Transverse colon (tissue), 3 donors: ENCODE measurements at regions not wholly inside any gene's neighbourhood (a gene's known extent, or its start where the extent isn't known, plus 50 kb on each side); places are given as distances from the start of the nearest gene placed in this dataset.

Experiments used
- CTCF ChIP-seq, 5 experiments: fragments of 200-600 bp in 3 of 5; fragments of 450-650 bp in 2 of 5; sonication (generic) in 3 of 5; IDR thresholded peaks; 1 replicate in 2 of 5; 2 replicates in 3 of 5; pipeline ENCODE4 v1.5.1; 2016 to 2017; ENCODE audit warnings: antibody characterized with exemption in 5 of 5, inconsistent platforms in 3 of 5, mild to moderate bottlenecking in 2 of 5, moderate library complexity in 1 of 5
- POLR2A ChIP-seq: fragments of 450-650 bp; IDR thresholded peaks from one replicate; pipeline ENCODE4 v1.6.1; 2016; ENCODE audit warnings: antibody characterized with exemption, mild to moderate bottlenecking, moderate library complexity

- TF ChIP-seq CTCF (IDR thresholded peaks at IDR 0.05) (no peak), POLR2A (no peak)
These were observed 678.0 kb downstream of the DHX35 start for GRCh38 chr20:39640147-39640546.
